Lower lobe of right lung (tissue), 2 donors: ENCODE measurements at regions not wholly inside any gene's neighbourhood (a gene's known extent, or its start where the extent isn't known, plus 50 kb on each side); places are given as distances from the start of the nearest gene placed in this dataset.

Source experiments
- ATAC-seq, 2 donors: fragments of 200-7000 bp; cut with Tn5 transposase; one replicate each; pipeline ENCODE4 v1.9.1; 2020 to 2022; ENCODE audit warnings: mild to moderate bottlenecking in 2 of 2, moderate library complexity in 2 of 2
- DNase-seq: peaks from one replicate; pipeline ENCODE4 v3.0.0-alpha.2; 2020
- H3K27ac ChIP-seq: fragments of 200-600 bp; one replicate; pipeline ENCODE4 v1.8.0; 2022
- H3K27me3 ChIP-seq: fragments of 200-600 bp; one replicate; pipeline ENCODE4 v1.8.0; 2022; ENCODE audit warnings: low read depth
- H3K36me3 ChIP-seq: fragments of 200-600 bp; one replicate; pipeline ENCODE4 v1.8.0; 2022; ENCODE audit warnings: mild to moderate bottlenecking
- H3K4me1 ChIP-seq: fragments of 200-600 bp; one replicate; pipeline ENCODE4 v1.8.0; 2022
- H3K4me3 ChIP-seq: fragments of 200-600 bp; one replicate; pipeline ENCODE4 v1.8.0; 2022; ENCODE audit warnings: mild to moderate bottlenecking
- H3K9me3 ChIP-seq: fragments of 200-600 bp; one replicate; pipeline ENCODE4 v1.8.0; 2022
- CTCF ChIP-seq: fragments of 200-600 bp; IDR thresholded peaks from one replicate; pipeline ENCODE4 v1.8.0; 2022; ENCODE audit warnings: antibody characterized with exemption, mild to moderate bottlenecking
- intact Hi-C: fragments of 100-400 bp; cut with DNase I; formaldehyde crosslinking; loops from one replicate; pipeline ENCODE4 v1.11.0; 2022
- donor health status: DM: no; HTN: yes; CAD: no; lungs with severe emphysema.

DNA sequence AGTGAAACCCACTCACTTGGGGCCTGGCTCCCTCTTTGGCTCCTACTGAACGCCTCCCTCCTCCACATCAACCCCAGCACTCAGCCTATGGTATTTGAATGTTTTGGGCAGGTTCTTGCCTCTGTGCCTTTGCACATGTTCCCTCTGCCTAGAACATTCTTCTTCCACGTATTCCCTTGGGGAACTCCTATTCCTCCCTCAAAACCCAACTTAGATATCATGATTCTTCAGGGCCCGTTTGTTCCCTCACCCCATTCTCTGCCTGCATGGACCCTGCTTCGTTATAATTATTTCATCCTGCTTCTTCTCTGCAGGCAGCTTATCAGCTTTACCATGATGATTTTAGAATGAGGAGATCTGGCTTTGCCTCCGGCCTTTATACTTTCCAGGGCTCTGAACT lies 215.0 kb upstream of the IER5L start:
- Histone ChIP-seq H3K36me3 (no peaks in the 10 kb centered on the region), H3K27ac (no peak overlapping the region), H3K27me3 (no peaks in the 10 kb centered on the region), H3K4me1 (no peaks in the 10 kb centered on the region), H3K4me3 (no peak overlapping the region), H3K9me3 (no peaks in the 10 kb centered on the region)
- ATAC-seq (no peak), DNase-seq (no peak)
- intact Hi-C loops: no loop called here
- no peak for TF ChIP-seq CTCF

DNA sequence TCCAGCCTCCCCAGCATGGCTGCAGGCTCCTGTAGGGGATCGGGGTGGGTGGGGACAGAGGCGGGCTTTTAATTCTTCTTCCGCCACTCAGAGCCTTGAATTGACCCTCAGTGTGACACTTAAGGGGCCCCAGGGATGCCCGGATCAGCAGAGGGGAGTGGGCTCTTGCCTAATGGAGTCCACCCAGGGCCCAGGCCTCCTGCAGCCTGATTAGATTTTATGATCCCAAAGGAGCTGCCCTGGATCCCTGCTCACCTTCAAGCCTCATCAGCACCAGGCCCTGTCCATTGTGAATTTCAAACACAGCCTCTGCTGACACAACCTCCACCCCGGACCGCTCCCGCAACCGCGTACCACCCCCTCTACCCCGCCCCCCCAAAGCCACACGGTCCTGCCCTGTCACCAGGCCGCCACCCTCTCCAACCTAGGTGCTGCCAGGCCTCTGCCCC lies 214.1 kb upstream of the IER5L start:
- Histone ChIP-seq H3K36me3 (no peaks in the 10 kb centered on the region), H3K27me3 (no peaks in the 10 kb centered on the region), H3K9me3 (no peaks in the 10 kb centered on the region), H3K4me3 (no peak overlapping the region), H3K27ac (no peak overlapping the region), H3K4me1 (no peaks in the 10 kb centered on the region)
- TF ChIP-seq CTCF: no peak
- intact Hi-C loops: no loop called here
- ATAC-seq: peak in 1 of 2 donors; percentile 31
- DNase-seq: no peak

GRCh38 chr9:129391221-129391661 lies 213.2 kb upstream of the IER5L start:
- no peak for TF ChIP-seq CTCF
- ATAC-seq: no peak
- Histone ChIP-seq H3K36me3 (no peaks in the 10 kb centered on the region), H3K4me3 (no peak overlapping the region), H3K27me3 (no peaks in the 10 kb centered on the region), H3K4me1 (no peaks in the 10 kb centered on the region), H3K9me3 (no peaks in the 10 kb centered on the region), H3K27ac (no peak overlapping the region)
- no peak for DNase-seq
- intact Hi-C loops: no loop called here

DNA sequence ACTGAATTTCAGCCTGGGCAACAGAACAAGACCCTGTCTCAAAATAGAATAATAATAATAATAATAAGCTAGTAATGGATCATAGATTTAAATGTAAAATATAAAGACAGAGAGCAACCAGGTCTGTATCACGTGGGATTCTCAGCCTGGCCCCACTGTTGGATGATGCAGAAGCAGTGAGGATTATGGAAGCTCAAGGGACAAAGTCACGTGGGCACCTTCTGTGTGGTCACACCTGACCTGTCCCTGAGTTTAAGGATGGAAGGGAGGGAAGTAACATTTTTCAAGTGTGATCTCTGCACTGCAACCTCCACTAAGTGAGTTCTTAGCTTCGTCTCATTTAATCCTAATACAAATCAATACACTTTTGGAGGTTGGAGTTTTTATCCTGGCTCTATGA lies 212.5 kb upstream of the IER5L start:
- intact Hi-C loops: no loop called here
- Histone ChIP-seq H3K4me3 (no peak overlapping the region), H3K27me3 (no peaks in the 10 kb centered on the region), H3K27ac (no peak overlapping the region), H3K9me3 (no peaks in the 10 kb centered on the region), H3K36me3 (no peaks in the 10 kb centered on the region), H3K4me1 (no peaks in the 10 kb centered on the region)
- ATAC-seq (no peak), DNase-seq (no peak)
- TF ChIP-seq CTCF: no peak

GRCh38 chr9:129387822-129388221 lies 209.8 kb upstream of the IER5L start:
- Histone ChIP-seq H3K27ac (no peak overlapping the region), H3K36me3 (no peaks in the 10 kb centered on the region), H3K9me3 (no peaks in the 10 kb centered on the region), H3K4me3 (no peak overlapping the region), H3K27me3 (no peaks in the 10 kb centered on the region), H3K4me1 (peaks cover 13% of the 10 kb centered on the region)
- intact Hi-C loops: no loop called here
- no peak for ATAC-seq
- no peak for TF ChIP-seq CTCF
- DNase-seq: no peak

GRCh38 chr9:129386812-129387177 lies 208.7 kb upstream of the IER5L start:
- intact Hi-C loops: no loop called here
- ATAC-seq (no peak), DNase-seq (no peak)
- no peaks in the 10 kb centered on the region for H3K36me3 ChIP-seq
- no peak overlapping the region for H3K4me3 ChIP-seq
- peaks cover 24% of the 10 kb centered on the region for H3K4me1 ChIP-seq
- no peak overlapping the region for H3K27ac ChIP-seq
- H3K9me3 ChIP-seq: no peaks in the 10 kb centered on the region
- no peak for TF ChIP-seq CTCF
- H3K27me3 ChIP-seq: no peaks in the 10 kb centered on the region
